ENCODE measurements at regions not wholly inside any gene's neighbourhood (a gene's known extent, or its start where the extent isn't known, plus 50 kb on each side); places are given as distances from the start of the nearest gene placed in this dataset.

DNA sequence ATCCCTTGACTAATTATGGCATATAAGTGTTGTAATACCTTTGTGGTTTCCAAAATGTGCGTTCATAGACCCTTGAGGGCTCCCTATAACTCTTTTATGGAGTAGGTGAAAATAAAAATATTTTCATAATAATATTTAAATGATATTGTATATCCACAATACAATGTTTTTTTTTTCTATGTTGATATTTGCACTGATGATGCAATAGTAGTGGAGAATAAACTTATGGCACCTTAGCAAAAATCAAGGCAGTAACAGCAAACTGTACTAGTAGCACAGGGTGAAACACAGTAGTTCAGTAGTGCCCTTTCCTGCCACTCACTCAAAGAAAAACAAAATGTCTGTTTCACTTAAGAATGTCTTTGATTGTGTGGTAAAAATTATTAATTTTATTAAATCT is 465.3 kb downstream of the C4orf33 start:
- Mint-ChIP-seq H3K4me1 (ENCODE audit: low read depth) (no peaks in the 10 kb centered on the region), H3K9me3 (ENCODE audit: low read depth) (no peaks in the 10 kb centered on the region), H3K36me3 (ENCODE audit: low read depth) (no peaks in the 10 kb centered on the region), H3K4me3 (ENCODE audit: unreplicated experiment) (no peak overlapping the region), H3K27ac (ENCODE audit: unreplicated experiment) (no peak overlapping the region), H3K27me3 (ENCODE audit: low read depth) (no peaks in the 10 kb centered on the region)
- TF ChIP-seq, protein P1, sequence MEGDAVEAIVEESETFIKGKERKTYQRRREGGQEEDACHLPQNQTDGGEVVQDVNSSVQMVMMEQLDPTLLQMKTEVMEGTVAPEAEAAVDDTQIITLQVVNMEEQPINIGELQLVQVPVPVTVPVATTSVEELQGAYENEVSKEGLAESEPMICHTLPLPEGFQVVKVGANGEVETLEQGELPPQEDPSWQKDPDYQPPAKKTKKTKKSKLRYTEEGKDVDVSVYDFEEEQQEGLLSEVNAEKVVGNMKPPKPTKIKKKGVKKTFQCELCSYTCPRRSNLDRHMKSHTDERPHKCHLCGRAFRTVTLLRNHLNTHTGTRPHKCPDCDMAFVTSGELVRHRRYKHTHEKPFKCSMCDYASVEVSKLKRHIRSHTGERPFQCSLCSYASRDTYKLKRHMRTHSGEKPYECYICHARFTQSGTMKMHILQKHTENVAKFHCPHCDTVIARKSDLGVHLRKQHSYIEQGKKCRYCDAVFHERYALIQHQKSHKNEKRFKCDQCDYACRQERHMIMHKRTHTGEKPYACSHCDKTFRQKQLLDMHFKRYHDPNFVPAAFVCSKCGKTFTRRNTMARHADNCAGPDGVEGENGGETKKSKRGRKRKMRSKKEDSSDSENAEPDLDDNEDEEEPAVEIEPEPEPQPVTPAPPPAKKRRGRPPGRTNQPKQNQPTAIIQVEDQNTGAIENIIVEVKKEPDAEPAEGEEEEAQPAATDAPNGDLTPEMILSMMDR (IDR thresholded peaks at IDR 0.05), result no peak
- no peak for DNase-seq (ENCODE audit: low spot score)

DNA sequence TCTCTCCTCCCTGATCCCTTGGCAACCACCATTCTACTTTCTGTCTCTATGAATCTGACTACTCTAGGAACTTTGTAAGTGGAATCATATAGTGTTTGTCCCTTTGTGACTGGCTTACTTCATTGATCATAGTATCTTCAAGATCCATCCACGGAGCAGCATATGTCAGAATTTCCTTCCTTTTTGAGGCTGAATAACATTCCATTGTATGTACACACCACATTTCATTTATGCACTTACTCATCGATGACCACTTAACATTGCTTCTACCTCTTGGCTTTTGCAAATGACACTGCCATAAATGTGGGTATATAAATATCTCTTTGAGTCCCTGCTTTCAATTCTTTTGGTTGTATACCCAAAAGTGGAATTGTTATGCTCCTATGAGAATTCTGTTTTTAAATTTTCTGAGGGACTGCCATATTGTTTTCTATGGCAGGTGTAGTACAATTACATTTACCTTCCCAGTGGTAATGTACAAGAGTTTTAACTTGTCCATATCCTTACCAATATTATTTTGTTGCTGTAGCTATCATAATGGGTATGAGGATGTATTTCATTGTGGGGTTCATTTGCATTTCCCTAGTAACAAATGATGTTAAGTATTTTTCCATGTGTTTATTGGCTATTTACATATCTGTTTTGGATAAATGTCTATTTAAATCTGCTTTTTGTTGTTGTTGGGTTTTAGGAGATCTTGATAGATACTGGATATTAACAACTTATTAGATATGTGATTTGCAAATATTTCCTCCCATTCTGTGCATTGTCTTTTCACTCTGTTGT is 466.1 kb downstream of the C4orf33 start:
- no peaks in the 10 kb centered on the region for H3K27me3 Mint-ChIP-seq (ENCODE audit: low read depth)
- H3K27ac Mint-ChIP-seq (ENCODE audit: unreplicated experiment), result no peak overlapping the region
- no peak for DNase-seq (ENCODE audit: low spot score)
- no peak overlapping the region for H3K4me3 Mint-ChIP-seq (ENCODE audit: unreplicated experiment)
- TF ChIP-seq, protein P1 (IDR thresholded peaks at IDR 0.05), result no peak
- no peaks in the 10 kb centered on the region for H3K36me3 Mint-ChIP-seq (ENCODE audit: low read depth)
- peaks cover 4% of the 10 kb centered on the region for H3K4me1 Mint-ChIP-seq (ENCODE audit: low read depth)
- no peaks in the 10 kb centered on the region for H3K9me3 Mint-ChIP-seq (ENCODE audit: low read depth)

DNA sequence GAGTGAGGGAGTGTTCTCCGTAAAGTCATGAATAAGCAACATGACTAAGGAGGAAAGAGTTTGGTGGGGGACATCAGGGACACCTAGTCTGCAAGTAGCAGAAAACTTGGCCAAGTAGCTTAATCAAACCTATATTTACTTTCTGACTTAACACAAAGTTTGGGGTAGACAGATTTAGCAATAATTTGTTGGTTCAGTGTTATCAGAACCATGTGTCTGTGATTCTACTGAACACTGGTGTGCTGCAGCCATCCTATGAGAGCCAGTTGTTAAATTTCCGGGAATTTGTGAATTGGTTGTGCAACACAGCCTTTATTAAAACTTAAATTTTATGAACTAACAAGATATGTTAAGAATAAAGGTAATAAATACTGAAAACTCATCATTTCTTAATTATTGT is 469.3 kb downstream of the C4orf33 start:
- H3K4me3 Mint-ChIP-seq (ENCODE audit: unreplicated experiment), result no peak overlapping the region
- DNase-seq (ENCODE audit: low spot score), result no peak
- peaks cover 17% of the 10 kb centered on the region for H3K4me1 Mint-ChIP-seq (ENCODE audit: low read depth)
- H3K27me3 Mint-ChIP-seq (ENCODE audit: low read depth), result peaks cover 2% of the 10 kb centered on the region
- TF ChIP-seq, protein P1 (IDR thresholded peaks at IDR 0.05), result no peak
- no peaks in the 10 kb centered on the region for H3K36me3 Mint-ChIP-seq (ENCODE audit: low read depth)
- H3K9me3 Mint-ChIP-seq (ENCODE audit: low read depth), result no peaks in the 10 kb centered on the region
- H3K27ac Mint-ChIP-seq (ENCODE audit: unreplicated experiment), result no peak overlapping the region

DNA sequence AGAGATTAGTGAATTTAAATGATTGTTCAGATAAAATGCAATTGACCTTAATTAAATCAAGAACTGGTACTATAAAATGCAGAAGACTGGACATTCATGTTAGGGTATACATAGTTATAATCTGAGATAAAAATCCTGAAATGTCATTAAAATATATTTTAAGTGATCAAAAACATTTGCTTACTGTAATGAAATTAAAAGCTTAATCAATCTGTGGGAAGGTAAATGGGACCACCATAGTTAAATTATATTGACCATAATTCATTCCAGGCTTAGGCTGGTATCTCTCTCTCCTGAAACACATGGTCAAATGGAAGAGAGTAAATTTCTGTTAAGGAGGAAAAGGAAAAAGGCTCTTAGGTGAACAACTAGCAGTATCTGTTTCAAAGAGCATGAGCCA is 474.4 kb downstream of the C4orf33 start:
- TF ChIP-seq, protein P1 (IDR thresholded peaks at IDR 0.05), result no peak
- H3K27me3 Mint-ChIP-seq (ENCODE audit: low read depth), result peaks cover 2% of the 10 kb centered on the region
- DNase-seq (ENCODE audit: low spot score), result no peak
- H3K36me3 Mint-ChIP-seq (ENCODE audit: low read depth), result no peaks in the 10 kb centered on the region
- peaks cover 11% of the 10 kb centered on the region for H3K9me3 Mint-ChIP-seq (ENCODE audit: low read depth)
- no peak overlapping the region for H3K4me3 Mint-ChIP-seq (ENCODE audit: unreplicated experiment)
- H3K27ac Mint-ChIP-seq (ENCODE audit: unreplicated experiment), result no peak overlapping the region
- H3K4me1 Mint-ChIP-seq (ENCODE audit: low read depth), result peaks cover 20% of the 10 kb centered on the region

DNA sequence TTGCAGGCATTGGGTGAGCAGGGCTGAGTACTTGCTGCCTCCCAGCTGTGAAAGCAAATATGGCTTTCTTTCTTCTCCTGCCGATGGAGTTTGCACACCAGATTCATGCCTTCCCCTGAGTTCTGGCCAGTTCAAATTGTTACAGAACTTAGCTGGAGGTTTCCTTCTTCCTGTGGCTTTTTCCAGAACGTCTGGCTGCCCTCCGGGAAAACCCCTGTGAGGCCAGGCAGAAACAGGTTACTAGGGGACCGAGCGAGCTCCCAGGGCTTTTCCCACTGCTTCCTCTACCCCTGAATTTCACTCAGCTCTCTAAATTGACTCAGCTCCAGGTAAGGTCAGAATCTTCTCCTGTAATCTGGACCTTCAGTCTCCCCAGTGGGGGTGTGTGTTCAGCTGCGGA is 482.4 kb downstream of the C4orf33 start:
- no peak overlapping the region for H3K27ac Mint-ChIP-seq (ENCODE audit: unreplicated experiment)
- H3K27me3 Mint-ChIP-seq (ENCODE audit: low read depth), result no peaks in the 10 kb centered on the region
- H3K4me1 Mint-ChIP-seq (ENCODE audit: low read depth), result peaks cover 27% of the 10 kb centered on the region
- no peak for DNase-seq (ENCODE audit: low spot score)
- no peaks in the 10 kb centered on the region for H3K36me3 Mint-ChIP-seq (ENCODE audit: low read depth)
- TF ChIP-seq, protein P1 (IDR thresholded peaks at IDR 0.05), result no peak
- no peak overlapping the region for H3K4me3 Mint-ChIP-seq (ENCODE audit: unreplicated experiment)
- peaks cover 13% of the 10 kb centered on the region for H3K9me3 Mint-ChIP-seq (ENCODE audit: low read depth)

Data from chondrocyte (in vitro differentiated cells).